ENCODE measurements at regions not wholly inside any gene's neighbourhood (a gene's known extent, or its start where the extent isn't known, plus 50 kb on each side); places are given as distances from the start of the nearest gene placed in this dataset.

DNA sequence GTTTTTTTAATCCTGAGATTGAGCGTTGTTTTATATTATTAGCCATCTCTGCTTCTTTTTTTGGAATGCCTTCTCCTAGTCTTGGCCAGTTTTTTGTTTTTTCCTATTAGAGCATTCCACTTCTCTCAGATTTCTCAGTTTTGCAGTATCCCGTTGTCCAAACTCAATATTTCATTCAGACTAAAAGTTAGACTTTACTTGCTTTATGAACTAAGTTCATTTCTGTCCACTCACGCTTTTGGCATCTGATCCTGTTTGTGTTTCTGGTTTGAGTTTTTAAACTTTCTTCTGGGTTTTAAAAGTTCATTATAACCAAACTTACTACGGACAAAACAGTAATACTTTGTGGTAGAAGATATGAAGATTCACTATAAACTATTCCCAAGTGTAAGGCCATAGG is 288.3 kb upstream of the MPDZ start:
- TF ChIP-seq, protein P1, sequence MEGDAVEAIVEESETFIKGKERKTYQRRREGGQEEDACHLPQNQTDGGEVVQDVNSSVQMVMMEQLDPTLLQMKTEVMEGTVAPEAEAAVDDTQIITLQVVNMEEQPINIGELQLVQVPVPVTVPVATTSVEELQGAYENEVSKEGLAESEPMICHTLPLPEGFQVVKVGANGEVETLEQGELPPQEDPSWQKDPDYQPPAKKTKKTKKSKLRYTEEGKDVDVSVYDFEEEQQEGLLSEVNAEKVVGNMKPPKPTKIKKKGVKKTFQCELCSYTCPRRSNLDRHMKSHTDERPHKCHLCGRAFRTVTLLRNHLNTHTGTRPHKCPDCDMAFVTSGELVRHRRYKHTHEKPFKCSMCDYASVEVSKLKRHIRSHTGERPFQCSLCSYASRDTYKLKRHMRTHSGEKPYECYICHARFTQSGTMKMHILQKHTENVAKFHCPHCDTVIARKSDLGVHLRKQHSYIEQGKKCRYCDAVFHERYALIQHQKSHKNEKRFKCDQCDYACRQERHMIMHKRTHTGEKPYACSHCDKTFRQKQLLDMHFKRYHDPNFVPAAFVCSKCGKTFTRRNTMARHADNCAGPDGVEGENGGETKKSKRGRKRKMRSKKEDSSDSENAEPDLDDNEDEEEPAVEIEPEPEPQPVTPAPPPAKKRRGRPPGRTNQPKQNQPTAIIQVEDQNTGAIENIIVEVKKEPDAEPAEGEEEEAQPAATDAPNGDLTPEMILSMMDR (conservative IDR thresholded peaks at IDR 0.05; ENCODE audit: low read length) = no peak
- no peak for TF ChIP-seq EZH2phosphoT487 (IDR thresholded peaks at IDR 0.05; ENCODE audit: borderline replicate concordance, low read depth, low read length)

Data from OCI-LY7 (cell line).